HG03378 (cell line): ENCODE measurements at regions not wholly inside any gene's neighbourhood (a gene's known extent, or its start where the extent isn't known, plus 50 kb on each side); places are given as distances from the start of the nearest gene placed in this dataset.
"Not testable (repeated sequence)": the region's sequence is repeated elsewhere in the genome, so short reads cannot be mapped to it uniquely, and the experiment has no call there.

Experiments
- ATAC-seq: cut with Tn5 transposase; IDR thresholded peaks from one replicate; pipeline ENCODE4 v1.9.1; 2021; ENCODE audit warnings: mild to moderate bottlenecking, moderate library complexity; ENCODE audit not compliant: unreplicated experiment

DNA sequence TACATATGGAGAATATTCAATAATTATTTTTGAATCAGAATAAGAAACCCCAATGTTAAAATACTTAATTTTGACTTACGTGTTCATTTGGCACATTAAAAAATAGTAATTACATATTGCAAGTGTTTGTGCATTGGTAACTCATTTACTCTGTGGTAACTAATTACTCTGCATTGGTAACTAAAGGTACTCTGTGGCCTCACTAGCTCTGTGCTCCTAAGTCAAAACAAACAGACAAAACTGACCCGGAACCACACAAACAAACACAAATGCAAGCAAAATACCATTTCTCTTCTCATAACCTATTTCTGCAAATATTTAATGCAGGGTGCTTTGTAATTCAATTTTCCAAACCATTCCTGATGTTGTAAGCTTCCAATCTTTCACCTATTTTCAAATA, 1244.3 kb downstream of the REEP3 start:
- no peak for ATAC-seq

DNA sequence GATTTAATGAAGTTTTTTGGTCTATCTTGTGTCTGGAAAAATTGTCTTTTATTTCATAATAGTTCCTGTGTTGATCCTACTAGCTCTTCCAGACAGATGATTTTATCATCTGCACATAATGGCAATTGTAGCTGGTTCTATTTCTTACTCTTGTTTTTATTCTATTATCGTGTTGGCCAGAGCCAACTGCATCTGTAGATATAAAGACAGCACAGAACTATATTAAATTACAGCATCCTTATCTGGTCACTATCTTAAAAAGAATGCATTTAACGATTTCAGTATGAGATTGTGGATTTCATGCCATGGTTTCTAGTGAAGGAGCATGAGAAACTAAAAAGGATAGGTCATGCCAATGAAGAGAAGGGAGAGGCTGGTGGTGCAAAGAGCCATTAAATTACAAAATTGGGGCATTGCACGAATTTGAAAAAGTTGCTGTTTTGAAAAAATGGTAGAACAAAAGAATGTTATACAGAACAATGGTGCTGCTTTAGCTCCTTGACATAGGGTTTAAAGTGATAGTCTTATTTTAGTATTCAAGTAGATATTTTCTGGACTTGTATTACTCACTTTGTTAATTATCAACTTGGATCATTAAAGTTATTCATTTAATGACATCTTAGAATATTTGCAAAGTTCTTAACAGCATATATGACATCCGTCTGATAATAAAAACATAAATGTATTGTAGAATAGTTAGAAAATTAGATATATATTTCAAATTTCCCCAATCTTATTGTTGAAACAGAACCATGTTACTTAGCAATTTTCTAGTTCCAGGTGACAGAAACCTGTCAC, 1250.3 kb downstream of the REEP3 start:
- ATAC-seq = no peak

DNA sequence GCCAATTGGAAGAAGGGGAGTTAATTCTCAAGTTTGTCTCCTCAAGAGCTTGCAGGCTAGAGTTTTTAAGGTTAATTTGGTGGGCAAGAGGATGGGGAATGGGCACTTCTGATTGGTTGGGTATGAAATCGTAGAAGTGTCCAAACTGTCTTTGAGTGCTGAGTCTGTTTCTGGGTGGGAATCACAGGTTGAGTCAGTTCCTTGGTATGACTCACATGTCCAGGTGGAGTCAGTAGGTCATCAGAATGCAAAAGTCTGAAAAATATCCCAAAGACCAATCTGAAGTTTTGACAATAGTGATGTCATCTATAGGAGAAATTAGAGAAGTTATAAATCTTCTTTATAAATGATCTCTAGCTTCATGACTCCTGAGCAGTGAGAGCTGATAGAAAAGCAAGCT, 1252.2 kb downstream of the REEP3 start:
- ATAC-seq = no peak

GRCh38 chr10:64784451-64784850, 1263.2 kb downstream of the REEP3 start:
- ATAC-seq = not testable (repeated sequence)

GRCh38 chr10:64785816-64786215, 1264.6 kb downstream of the REEP3 start:
- no peak for ATAC-seq

- ATAC-seq = no peak
These were observed 1265.8 kb downstream of the REEP3 start for GRCh38 chr10:64786989-64787388.

DNA sequence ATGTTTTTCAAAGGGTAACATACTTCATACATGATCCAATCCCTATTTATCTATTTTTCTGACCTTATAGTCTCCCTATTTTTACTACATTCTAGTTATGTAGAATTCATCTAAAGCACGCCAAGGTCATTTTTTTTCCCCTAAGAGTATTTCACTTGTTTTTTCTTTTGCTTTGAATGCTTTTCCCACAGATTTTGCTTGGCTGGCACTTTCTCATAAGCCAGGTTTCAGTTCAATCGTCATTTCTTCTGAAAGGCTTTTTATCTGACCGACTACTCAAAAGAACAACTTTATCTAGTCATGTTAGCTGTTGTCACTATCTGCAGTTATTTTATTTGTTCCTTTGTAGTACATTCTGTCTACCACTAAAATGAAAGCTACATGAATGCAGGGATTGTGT, 1274.6 kb downstream of the REEP3 start:
- ATAC-seq = no peak

GRCh38 chr10:64798297-64798696, 1277.1 kb downstream of the REEP3 start:
- no peak for ATAC-seq

DNA sequence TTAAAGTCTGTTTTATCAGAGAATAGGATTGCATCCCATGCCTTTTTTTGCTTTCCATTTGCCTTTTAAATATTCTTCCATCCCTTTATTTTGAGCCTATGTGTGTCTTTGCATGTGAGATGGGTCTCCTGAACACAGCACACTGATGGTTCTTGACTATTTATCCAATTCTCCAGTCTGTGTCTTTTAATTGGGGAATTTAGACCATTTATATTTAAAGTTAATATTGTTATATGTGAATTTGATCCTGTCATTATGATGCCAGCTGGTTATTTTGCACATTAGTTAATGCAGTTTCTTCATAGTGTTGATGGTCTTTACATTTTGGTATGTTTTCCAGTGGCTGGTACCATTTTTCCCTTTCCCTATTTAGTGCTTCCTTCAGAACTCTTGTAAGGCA, 1287.0 kb downstream of the REEP3 start:
- ATAC-seq = not testable (repeated sequence)

DNA sequence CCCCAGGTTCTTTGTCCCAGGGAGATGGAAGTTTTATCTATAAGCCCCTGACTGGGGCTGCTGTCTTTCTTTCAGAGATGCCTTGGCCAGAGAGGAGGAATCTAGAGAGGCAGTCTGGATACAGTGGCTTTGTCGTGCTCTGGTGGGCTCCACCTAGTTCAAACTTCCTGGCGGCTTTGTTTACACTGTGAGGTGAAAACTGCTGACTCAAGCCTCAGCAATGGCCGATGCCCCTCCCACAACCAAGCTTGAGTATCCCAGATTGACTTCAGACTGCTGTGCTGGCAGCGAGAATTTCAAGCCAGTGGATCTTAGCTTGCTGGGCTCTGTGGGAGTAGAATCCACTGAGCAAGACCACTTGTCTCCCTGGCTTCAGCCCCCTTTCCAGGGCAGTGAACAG, 1288.8 kb downstream of the REEP3 start:
- ATAC-seq = not testable (repeated sequence)

DNA sequence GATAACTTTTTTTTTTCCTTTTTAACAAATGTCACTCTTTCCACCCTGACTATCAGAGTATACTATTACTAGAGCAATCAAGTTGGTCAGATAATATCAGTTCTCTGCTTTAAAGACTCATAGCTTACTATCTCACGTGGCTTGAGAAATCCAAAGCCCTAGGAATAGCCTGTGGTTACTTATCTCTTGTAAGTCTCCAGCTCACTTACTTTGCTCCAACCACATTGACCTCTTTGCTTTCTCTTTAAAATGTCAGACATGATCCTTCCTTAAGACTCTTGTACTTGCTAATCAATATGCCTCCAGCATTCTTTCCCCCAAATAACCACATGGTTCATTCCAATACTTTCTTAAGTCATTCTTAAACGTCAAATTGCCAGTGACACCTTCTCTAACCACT, 1292.2 kb downstream of the REEP3 start:
- ATAC-seq = no peak

DNA sequence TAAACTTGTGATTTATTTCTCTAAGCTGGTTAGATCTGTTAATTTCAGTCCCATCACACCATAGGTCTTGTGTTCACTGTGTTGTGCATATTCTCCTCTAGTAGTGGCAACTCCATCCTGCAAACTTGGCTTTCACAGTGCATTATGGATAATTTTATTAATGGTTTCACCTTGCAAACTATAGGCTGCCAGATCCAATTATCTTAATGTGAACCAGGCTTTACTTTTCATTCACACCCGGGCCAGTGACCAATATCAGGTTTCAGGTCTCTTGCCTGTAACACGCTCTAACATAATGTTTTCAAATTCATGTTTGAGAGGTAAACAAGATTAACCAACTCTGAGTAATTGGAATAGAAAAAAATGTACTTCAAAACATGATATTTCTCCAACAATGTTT, 1293.0 kb downstream of the REEP3 start:
- ATAC-seq = no peak

GRCh38 chr10:64829888-64830412, 1308.7 kb downstream of the REEP3 start:
- no peak for ATAC-seq

DNA sequence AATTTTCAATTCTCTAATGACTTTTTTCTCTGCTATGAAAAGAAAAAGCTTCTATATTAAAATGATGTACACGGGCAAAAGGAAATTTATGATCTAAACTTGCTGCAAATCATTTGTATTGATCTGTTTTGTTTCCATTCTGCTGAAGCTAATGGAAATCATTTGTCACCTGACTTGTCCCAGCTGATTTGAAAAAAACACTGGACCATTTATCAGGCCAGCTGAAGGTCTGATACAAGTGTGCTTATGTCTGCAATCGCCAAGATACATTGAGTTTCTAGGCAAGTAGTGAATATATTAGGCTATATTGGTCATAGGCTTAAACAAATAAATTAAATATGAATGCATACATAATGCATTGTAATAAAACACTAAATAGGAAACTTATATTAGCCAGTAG, 1309.7 kb downstream of the REEP3 start:
- no peak for ATAC-seq

DNA sequence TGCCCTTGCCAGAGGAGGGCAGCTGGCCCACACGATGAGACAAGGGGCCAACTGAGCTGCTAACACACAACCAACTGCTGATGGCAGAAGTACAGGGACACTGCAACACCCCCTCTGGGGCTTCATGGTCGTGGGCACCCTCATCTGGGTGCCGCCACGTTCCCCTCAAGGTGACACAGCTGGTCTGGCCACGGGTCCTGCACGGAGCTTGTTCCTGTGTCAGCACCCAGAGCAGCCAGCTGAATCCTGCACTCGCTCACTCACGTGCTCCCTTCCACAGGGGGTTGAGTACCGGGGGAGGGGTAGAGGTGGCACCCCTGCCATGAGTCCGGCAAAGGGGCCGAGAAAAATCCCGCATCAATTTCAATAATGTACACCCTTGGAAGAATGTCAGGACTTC, 1319.1 kb downstream of the REEP3 start:
- ATAC-seq = no peak

GRCh38 chr10:64846700-64847099, 1325.5 kb downstream of the REEP3 start:
- ATAC-seq = no peak

GRCh38 chr10:64855941-64856340, 1334.7 kb downstream of the REEP3 start:
- ATAC-seq = no peak

- ATAC-seq = no peak
These were observed 1338.7 kb downstream of the REEP3 start for GRCh38 chr10:64859911-64860310.

GRCh38 chr10:64863836-64864235, 1342.6 kb downstream of the REEP3 start:
- no peak for ATAC-seq

DNA sequence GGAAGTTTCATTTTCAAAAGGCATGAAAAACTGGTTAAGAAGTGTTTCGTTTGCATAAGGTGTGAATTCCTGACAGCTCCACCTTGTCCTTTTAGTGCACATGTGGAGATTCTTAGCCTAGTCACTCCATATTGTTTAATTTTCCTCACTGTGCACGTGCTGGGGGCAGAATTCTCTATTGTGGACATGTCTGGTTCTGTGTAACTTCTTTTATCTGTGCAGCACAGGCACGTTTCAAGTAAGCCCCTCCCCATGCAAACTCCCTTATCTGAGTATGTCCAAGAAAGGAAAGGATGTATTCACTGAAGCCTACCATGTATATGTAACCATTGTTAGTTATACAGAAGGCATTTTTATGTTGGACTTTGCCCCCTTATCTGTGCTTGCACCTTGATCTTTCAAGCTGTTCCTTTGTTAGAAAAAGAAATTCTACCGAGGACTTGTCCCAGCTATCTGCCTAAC, 1346.3 kb downstream of the REEP3 start:
- ATAC-seq = no peak

DNA sequence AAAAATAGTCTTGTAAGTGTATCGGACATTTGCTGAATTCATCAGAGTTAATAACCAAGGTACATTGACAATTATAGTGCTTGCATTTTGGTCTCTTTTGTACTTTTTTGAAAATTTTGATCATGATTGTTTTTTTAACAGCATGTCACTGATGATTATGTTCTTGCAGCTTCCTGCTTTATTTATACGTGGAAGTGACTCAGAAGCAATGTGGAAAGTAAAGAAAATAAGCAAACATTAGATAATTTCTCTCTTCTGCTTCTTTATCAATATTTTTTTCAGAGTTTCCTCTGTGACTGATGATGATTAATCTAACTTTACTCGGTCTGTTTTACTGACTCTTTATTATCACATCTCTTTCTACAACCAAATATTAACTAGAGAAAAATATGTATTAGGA, 1351.9 kb downstream of the REEP3 start:
- no peak for ATAC-seq

DNA sequence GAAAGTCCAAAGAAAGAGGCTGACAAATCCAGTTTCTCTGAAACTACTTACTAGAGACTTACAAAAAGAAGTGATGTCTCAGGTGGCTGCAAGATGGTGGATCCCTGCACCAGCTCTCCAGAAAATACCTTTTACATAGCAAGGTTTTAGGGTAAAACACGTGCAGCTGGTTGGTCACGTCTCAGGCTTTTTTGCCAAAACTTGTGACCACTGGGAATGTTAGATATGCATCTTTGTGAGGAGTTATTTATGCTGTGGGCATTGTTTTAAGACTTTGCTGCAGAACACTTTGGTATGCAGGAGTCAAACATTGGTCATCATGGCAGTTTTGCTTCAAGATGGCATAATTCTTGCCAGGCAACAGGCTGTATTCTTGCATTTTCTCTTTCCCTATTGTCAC, 1352.8 kb downstream of the REEP3 start:
- no peak for ATAC-seq

DNA sequence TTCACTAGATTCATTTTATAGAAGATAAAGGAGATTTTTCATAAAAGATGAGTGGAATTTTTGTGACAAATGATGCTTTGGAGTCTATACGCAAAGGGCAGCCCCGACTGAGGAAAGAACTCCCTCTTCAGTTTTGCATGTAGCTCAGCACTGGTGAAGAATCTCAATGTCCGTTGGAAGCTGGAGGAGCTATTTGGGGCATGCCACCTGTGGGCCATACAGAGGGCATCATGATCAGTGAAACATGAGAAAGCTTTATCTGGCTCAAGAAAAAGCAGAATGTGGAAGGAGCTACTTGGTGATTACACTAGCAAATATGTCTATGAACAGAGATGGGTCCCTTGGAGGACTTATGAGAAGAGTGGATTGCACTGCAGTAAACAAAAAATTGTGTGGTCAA, 1359.3 kb downstream of the REEP3 start:
- ATAC-seq = no peak
